Left colon (tissue), 2 donors: ENCODE measurements at regions not wholly inside any gene's neighbourhood (a gene's known extent, or its start where the extent isn't known, plus 50 kb on each side); places are given as distances from the start of the nearest gene placed in this dataset.
"Not testable (repeated sequence)": the region's sequence is repeated elsewhere in the genome, so short reads cannot be mapped to it uniquely, and the experiment has no call there.

ENCODE experiments used
- ATAC-seq: fragments of 200-7000 bp; cut with Tn5 transposase; one replicate; pipeline ENCODE4 v1.9.1; 2020; ENCODE audit warnings: mild to moderate bottlenecking, moderate library complexity
- DNase-seq, 2 donors: peaks; one replicate each; pipeline ENCODE4 v3.0.0-alpha.2; 2020
- intact Hi-C, 2 donors: fragments of 100-400 bp; cut with DNase I in 1 of 2; cut with micrococcal nuclease in 1 of 2; formaldehyde crosslinking; loops; one replicate each; pipeline versions ENCODE4 v1.11.2 to v1.14.0; 2022; cut with DNase I, micrococcal nuclease
- donor health status: DM: no; HTN: no; CAD: no.
- donor health status: DM: yes; HTN: yes; CAD: no.

DNA sequence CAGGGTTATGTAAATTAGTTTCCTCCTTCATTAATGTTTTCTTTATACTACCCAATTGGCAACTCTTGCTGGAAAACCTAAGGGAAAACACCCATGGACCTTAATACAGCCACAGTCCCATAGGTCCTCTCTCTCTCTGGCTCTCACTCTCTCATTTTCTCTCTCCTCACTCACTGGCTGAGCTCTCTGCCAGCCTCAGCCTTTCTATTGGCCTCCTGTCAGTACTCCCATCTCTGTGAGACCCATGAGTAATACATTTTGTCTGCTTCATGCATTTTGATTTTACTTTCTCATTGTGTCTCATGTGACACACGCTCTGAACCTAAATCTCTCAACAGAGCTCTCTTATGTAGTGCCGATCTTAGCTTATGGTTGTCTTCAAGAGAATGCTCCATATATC, 907.5 kb downstream of the C6orf118 start:
- ATAC-seq (no peak), DNase-seq (no peak)
- intact Hi-C loops: no loop called here

DNA sequence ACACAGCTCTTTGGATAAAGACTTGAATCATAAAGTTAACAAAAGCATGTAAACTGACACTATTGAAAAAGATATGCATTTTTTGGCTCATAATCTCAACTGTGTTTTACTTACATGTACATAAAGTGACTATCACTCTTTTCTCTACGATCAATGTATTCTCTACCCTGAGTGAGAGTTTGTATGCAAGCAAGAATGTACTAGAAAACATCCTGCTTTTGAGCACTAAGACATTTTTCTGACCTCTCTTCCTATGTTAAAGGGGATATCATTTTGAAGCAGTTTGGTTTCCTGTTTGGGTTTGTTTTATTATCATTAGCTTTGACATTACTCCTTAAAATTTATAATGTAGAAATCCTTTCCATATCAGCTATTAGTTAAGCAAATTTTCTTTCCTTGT, 910.8 kb downstream of the C6orf118 start:
- ATAC-seq: no peak
- no peak for DNase-seq
- intact Hi-C loops: no loop called here

GRCh38 chr6:164396071-164397047, 913.0 kb downstream of the C6orf118 start:
- intact Hi-C loops: no loop called here
- DNase-seq (no peak), ATAC-seq (no peak)

DNA sequence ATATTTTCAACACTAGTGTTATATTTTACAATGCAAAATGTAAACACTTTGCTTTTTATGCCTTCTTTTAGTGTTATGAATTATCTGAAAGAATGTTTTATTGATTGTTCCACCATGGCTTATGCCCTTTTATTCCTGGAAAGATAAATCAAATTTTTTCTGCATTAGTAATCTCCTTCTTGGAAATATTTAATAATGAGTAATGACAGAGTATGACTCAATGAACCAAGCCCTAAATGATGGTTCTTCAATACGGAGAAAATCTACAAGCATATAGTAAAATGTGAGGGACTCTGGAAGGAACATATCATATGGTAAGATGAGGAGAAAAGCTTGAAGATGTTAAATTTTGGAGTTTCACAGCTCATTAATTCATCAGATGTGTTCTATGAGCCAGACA, 929.6 kb downstream of the C6orf118 start:
- ATAC-seq (no peak), DNase-seq (no peak)
- intact Hi-C loops: no loop called here

GRCh38 chr6:164378330-164378729, 931.1 kb downstream of the C6orf118 start:
- ATAC-seq: no peak
- intact Hi-C loops: no loop called here
- DNase-seq: no peak

GRCh38 chr6:164377348-164377918, 932.0 kb downstream of the C6orf118 start:
- intact Hi-C loops: no loop called here
- no peak for ATAC-seq
- no peak for DNase-seq

GRCh38 chr6:164370773-164371172, 938.6 kb downstream of the C6orf118 start:
- intact Hi-C loops: no loop called here

GRCh38 chr6:164359441-164359840, 944.9 kb downstream of the QKI start:
- intact Hi-C loops: no loop called here
- no peak for ATAC-seq

More at GRCh38 chr6:164370773-164371172, 938.6 kb downstream of the C6orf118 start:
- DNase-seq (no peak), ATAC-seq (no peak)

GRCh38 chr6:164359036-164359435, 944.5 kb downstream of the QKI start:
- DNase-seq (no peak), ATAC-seq (no peak)
- intact Hi-C loops: no loop called here

More at GRCh38 chr6:164359441-164359840, 944.9 kb downstream of the QKI start:
- no peak for DNase-seq

GRCh38 chr6:164356814-164357213, 942.3 kb downstream of the QKI start:
- intact Hi-C loops: no loop called here
- ATAC-seq (no peak), DNase-seq (no peak)

- no peak for ATAC-seq
- no peak for DNase-seq
- intact Hi-C loops: no loop called here
These were observed 932.9 kb downstream of the QKI start for GRCh38 chr6:164347455-164347854.

GRCh38 chr6:164346631-164347030, 932.1 kb downstream of the QKI start:
- DNase-seq (no peak), ATAC-seq (no peak)
- intact Hi-C loops: no loop called here

DNA sequence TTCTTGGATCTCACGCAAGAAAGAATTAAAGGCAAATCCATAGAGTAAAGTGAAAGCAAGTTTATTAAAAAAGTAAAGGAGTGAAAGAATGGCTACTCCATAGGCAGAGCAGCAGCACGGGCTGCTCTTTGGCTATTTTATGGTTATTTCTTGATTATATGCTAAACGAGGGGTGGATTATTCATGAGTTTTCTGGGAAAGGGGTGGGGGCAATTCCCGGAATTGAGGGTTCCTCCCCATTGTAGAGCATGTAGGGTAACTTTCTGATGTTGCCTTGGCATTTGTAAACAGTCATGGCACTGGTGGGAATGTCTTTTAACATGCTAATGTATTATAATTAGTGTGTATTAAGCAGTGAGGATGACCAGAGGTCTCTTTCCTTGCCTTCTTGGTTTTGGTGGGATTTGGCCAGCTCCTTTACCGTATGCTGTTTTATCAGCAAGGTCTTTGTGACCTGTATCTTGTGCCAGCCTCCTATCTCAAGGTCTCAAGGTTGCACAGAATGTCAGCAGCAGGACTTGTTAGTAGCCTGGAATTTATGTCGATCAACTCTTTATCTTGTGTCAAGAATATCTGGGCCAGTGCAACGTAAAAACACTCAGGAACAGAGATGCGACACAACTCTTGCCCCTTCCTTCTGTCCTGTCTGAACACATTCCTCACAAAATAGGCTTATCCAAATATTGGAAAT, 931.4 kb downstream of the QKI start:
- intact Hi-C loops: no loop called here
- ATAC-seq: no peak

DNA sequence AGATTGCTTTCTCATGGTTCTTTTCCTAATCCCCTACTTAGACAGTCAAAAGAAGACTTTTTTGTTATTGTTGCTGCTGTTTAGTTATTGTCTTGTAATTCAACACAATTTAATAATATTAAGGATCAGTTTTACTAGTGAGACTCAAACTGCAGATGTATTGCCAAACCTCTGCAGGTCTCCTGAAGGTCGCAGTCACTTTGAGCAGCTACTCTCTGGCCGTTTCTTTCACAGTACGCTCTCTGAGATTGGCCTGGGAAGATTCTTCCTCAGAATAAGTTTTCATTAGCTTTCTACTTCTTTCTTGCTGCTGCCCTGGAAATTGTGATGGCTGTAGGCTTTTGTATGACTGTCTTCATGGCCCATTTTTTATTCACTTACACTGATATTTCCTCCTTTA, 930.8 kb downstream of the QKI start:
- intact Hi-C loops: no loop called here
- ATAC-seq (no peak), DNase-seq (no peak)

More for the DNA sequence above, 931.4 kb downstream of the QKI start:
- no peak for DNase-seq

DNA sequence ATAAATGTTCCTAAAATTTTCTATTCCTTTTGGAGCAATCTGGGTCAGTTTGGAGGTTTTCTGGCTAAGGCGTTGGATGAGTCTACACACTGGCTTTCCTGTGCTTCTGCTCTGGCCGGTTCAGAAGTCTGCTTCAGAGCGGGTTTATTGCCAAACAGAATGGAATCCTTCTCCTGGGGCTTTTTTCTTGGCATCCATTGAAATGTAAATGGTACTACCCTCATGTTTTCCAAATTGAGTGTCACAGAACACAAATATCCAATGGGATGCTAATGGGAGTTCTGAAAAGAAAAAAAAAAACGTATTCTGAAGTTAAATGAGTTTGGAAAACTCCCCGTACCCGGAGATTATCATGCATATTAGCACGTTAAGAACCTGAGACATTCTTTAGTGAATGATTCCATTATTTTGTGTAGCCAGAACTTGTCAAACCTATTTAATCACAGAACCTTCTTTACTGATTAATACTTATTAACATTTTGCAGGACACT, 930.3 kb downstream of the QKI start:
- no peak for DNase-seq

DNA sequence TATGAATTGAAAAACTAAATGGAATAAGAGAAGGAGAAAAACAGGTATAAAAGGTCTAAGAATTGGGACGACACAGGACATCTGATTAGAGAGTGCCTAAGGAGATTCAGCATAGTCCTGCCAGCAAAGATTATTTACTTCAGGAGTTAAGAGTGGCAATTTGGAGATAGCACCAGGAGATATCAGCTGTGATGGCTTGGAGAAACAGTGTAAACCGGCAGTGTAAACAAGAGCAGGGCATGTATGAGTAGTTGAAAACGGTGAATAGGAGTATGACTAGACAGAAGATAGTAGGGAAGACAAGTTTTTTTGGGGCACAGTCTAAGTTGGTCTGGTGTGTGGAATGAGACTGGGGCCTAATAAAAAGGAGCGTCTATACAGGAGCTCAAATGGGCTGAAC, 924.9 kb downstream of the QKI start:
- ATAC-seq, DNase-seq, intact Hi-C loops: not testable (repeated sequence)

More for the DNA sequence above, 930.3 kb downstream of the QKI start:
- intact Hi-C loops: no loop called here
- ATAC-seq: no peak

DNA sequence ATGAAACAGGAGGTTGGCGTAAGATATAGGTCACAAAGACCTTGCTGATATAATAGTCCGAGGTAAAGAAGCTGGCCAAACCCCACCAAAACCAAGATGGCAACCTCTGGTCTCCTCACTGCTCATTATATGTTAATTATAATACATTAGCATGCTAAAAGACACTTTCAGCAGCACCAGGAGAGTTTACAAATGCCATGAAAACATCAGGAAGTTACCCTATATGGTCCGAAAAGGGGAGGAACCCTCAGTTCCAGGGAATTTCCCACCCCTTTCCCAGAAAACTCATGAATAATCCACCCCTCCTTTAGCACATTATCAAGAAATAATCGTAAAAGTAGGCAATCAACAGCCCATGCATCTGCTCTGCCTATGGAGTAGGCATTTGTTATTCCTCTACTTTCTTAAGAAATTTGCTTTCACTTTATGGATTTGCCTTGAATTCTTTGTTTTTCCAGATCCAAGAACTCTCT, 923.4 kb downstream of the QKI start:
- ATAC-seq: no peak
- DNase-seq: no peak
- intact Hi-C loops: no loop called here

DNA sequence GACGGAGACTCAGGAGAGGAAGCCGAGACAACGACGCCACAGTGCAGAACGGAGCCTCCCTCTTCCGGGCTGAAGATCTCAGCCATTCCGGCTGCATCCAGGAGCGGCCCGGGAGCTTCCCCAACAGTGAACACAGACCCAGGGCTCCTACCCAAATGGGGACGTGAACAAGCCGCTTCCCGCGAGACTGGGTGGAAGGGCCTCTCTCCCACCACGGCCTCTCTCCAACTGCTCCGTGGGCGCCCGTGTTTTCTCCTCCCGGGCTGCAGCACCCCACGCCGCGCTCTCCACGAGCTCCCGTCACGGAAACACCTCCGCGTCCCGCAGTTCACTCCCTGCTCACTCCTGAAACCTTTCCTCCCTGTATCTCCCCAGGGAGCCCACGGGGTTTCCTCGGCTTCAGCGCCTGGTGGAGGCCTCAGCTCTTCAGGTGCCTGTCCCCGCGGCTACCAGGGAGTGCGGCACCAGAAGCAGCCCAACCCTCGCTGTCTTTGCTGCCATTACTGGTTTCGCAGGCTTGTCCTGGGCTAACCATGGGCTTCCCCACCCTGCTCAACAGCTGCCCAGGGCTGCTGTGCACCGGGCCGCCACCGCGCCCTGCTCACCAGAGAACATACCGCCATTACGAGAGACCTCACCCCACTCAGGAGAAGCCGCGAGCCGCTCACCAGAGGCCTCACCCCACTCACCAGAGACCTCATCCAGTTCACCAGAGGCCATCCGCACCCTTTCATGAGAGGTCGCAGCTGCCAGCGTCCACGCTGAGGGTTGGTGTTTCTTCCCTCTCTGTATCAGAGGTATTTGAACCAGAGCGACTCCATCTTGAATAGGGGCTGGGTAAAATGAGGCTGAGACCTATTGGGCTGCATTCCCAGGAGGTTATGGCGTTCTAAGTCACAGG, 922.8 kb downstream of the QKI start:
- DNase-seq (no peak), ATAC-seq (no peak)

More for the DNA sequence above, 922.8 kb downstream of the QKI start:
- intact Hi-C loops: no loop called here
